ENCODE measurements at regions not wholly inside any gene's neighbourhood (a gene's known extent, or its start where the extent isn't known, plus 50 kb on each side); places are given as distances from the start of the nearest gene placed in this dataset.

DNA sequence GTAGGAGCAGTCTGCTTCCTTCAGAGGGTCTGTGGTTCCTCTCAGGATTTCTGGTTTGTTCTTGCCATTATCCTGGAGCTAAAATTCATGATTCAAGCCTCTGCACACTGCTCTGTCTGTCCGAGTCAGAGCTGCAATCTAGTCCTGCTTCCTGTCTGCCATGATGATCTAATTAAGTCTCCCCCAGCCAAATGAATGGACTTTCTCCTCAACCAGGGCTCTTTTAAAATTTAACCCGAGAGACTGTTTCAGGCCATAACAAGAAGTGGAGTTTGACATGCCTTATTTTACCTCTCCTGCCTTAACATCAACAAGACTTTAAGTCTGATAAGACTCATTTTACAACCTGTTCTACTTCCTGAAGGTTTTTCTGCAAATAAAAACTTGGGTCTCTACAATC is 1009.6 kb upstream of the DDX18 start:
- no peak for TF ChIP-seq POLR2AphosphoS5 (IDR thresholded peaks at IDR 0.05; ENCODE audit: low read depth, low read length)
- TF ChIP-seq, protein P1, sequence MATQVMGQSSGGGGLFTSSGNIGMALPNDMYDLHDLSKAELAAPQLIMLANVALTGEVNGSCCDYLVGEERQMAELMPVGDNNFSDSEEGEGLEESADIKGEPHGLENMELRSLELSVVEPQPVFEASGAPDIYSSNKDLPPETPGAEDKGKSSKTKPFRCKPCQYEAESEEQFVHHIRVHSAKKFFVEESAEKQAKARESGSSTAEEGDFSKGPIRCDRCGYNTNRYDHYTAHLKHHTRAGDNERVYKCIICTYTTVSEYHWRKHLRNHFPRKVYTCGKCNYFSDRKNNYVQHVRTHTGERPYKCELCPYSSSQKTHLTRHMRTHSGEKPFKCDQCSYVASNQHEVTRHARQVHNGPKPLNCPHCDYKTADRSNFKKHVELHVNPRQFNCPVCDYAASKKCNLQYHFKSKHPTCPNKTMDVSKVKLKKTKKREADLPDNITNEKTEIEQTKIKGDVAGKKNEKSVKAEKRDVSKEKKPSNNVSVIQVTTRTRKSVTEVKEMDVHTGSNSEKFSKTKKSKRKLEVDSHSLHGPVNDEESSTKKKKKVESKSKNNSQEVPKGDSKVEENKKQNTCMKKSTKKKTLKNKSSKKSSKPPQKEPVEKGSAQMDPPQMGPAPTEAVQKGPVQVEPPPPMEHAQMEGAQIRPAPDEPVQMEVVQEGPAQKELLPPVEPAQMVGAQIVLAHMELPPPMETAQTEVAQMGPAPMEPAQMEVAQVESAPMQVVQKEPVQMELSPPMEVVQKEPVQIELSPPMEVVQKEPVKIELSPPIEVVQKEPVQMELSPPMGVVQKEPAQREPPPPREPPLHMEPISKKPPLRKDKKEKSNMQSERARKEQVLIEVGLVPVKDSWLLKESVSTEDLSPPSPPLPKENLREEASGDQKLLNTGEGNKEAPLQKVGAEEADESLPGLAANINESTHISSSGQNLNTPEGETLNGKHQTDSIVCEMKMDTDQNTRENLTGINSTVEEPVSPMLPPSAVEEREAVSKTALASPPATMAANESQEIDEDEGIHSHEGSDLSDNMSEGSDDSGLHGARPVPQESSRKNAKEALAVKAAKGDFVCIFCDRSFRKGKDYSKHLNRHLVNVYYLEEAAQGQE (IDR thresholded peaks at IDR 0.05; ENCODE audit: insufficient read depth in 1 of 2, low read depth in 2 of 2, low read length in 2 of 2), result no peak
- TF ChIP-seq SIN3A (IDR thresholded peaks at IDR 0.05; ENCODE audit: borderline replicate concordance, insufficient read depth, low read length), result no peak
- TF ChIP-seq FOXP2 (optimal IDR thresholded peaks at IDR 0.05; ENCODE audit: borderline replicate concordance, extremely low read depth, extremely low read length, insufficient read depth), result no peak
- TF ChIP-seq TAF1 (IDR thresholded peaks at IDR 0.05; ENCODE audit: borderline replicate concordance, insufficient read depth, low read length), result no peak

DNA sequence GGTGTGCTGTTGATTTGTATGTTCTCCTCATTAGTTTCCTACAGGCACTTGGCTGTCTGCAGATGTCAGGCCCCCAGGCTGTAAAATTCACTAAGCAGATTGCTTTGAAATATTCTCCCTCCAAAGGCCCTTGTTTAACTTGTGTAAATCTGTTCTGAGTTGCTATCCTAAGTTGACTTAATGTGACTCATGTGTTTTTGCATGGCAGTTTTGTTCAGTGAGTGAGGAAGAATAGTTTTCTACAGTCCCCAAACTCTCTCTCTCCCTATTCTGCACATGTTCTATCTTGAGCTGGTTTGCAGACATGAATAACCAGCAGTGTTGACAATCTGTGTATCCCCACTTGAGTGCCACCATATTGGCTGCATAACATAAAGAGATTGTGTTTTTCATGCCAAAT is 1005.4 kb upstream of the DDX18 start:
- TF ChIP-seq POLR2AphosphoS5 (IDR thresholded peaks at IDR 0.05; ENCODE audit: low read depth, low read length) (no peak), SIN3A (IDR thresholded peaks at IDR 0.05; ENCODE audit: borderline replicate concordance, insufficient read depth, low read length) (no peak), TAF1 (IDR thresholded peaks at IDR 0.05; ENCODE audit: borderline replicate concordance, insufficient read depth, low read length) (no peak), FOXP2 (optimal IDR thresholded peaks at IDR 0.05; ENCODE audit: borderline replicate concordance, extremely low read depth, extremely low read length, insufficient read depth) (no peak)
- TF ChIP-seq, protein P1 (IDR thresholded peaks at IDR 0.05; ENCODE audit: insufficient read depth in 1 of 2, low read depth in 2 of 2, low read length in 2 of 2), result no peak

DNA sequence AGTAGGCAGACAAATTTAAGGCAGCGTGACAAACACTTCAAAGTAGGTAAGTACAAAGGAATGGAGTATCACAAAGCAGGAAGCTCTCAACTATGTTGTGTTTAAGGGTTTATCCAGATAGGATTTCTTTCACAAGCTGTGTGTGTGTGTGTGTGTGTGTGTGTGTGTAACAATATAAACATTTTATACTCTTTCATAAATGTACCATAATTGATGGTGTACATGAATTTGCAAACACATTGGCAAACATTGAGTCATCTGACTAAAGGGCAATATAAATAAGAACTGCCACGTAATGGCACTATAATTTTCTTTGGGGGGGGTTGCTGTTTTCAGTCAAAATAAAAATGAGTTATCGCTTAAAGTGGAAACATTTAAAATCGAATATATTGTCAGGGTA is 1004.4 kb upstream of the DDX18 start:
- TF ChIP-seq FOXP2 (optimal IDR thresholded peaks at IDR 0.05; ENCODE audit: borderline replicate concordance, extremely low read depth, extremely low read length, insufficient read depth), result no peak
- TF ChIP-seq, protein P1 (IDR thresholded peaks at IDR 0.05; ENCODE audit: insufficient read depth in 1 of 2, low read depth in 2 of 2, low read length in 2 of 2), result no peak
- no peak for TF ChIP-seq POLR2AphosphoS5 (IDR thresholded peaks at IDR 0.05; ENCODE audit: low read depth, low read length)
- no peak for TF ChIP-seq SIN3A (IDR thresholded peaks at IDR 0.05; ENCODE audit: borderline replicate concordance, insufficient read depth, low read length)
- no peak for TF ChIP-seq TAF1 (IDR thresholded peaks at IDR 0.05; ENCODE audit: borderline replicate concordance, insufficient read depth, low read length)

DNA sequence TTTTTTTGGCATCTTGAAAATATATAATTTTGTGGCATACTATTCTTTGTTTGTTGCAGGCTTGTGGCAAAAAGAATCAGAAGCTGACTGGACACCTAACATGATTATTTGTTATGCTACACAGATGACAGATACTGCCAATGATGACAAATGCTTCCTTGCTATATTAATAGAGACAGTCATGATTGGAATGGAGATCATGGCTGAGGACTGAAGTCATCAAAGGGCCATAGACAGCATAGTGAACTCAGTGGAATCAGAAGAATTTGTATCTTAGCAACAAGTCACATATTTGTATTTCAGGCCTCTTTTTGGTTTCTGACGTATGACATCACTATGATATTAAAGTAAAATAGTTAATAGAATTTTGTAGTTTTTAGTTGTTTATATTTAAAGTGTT is 1003.8 kb upstream of the DDX18 start:
- TF ChIP-seq SIN3A (IDR thresholded peaks at IDR 0.05; ENCODE audit: borderline replicate concordance, insufficient read depth, low read length) (no peak), FOXP2 (optimal IDR thresholded peaks at IDR 0.05; ENCODE audit: borderline replicate concordance, extremely low read depth, extremely low read length, insufficient read depth) (no peak), POLR2AphosphoS5 (IDR thresholded peaks at IDR 0.05; ENCODE audit: low read depth, low read length) (no peak), TAF1 (IDR thresholded peaks at IDR 0.05; ENCODE audit: borderline replicate concordance, insufficient read depth, low read length) (no peak)
- TF ChIP-seq, protein P1 (IDR thresholded peaks at IDR 0.05; ENCODE audit: insufficient read depth in 1 of 2, low read depth in 2 of 2, low read length in 2 of 2), result no peak

DNA sequence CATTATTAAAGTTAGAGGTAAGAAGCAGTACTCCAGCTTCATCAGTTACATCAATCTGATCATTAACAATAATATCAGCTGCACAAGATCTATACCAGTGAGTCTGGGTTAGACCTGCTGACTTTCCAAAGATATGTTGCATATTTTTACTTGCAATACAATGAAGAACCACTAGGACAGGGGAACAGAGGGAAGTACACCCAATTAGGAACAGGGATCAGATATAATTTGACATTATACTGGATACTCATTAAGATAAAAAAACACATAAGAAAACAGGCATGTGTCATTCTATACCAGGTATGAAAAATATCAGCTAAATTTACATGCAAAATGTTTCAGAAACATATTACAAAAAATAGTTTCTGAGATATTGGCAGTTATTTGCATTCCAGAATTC is 995.1 kb upstream of the DDX18 start:
- TF ChIP-seq POLR2AphosphoS5 (IDR thresholded peaks at IDR 0.05; ENCODE audit: low read depth, low read length), result no peak

Data from PFSK-1 (cell line).